ENCODE measurements at regions not wholly inside any gene's neighbourhood (a gene's known extent, or its start where the extent isn't known, plus 50 kb on each side); places are given as distances from the start of the nearest gene placed in this dataset.

GRCh38 chr13:85549819-85550218 is 249.4 kb downstream of the SLITRK6 start:
- no peak for TF ChIP-seq STAT1 (IDR thresholded peaks at IDR 0.05; ENCODE audit: unreplicated experiment)
- no peak for TF ChIP-seq JUNB (IDR thresholded peaks at IDR 0.05; ENCODE audit: unreplicated experiment)
- no peak for TF ChIP-seq EZH2 (IDR thresholded peaks at IDR 0.05; ENCODE audit: low read depth, unreplicated experiment)
- TF ChIP-seq, protein P1, sequence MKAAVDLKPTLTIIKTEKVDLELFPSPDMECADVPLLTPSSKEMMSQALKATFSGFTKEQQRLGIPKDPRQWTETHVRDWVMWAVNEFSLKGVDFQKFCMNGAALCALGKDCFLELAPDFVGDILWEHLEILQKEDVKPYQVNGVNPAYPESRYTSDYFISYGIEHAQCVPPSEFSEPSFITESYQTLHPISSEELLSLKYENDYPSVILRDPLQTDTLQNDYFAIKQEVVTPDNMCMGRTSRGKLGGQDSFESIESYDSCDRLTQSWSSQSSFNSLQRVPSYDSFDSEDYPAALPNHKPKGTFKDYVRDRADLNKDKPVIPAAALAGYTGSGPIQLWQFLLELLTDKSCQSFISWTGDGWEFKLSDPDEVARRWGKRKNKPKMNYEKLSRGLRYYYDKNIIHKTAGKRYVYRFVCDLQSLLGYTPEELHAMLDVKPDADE (IDR thresholded peaks at IDR 0.05) = no peak
- TF ChIP-seq, protein P2, sequence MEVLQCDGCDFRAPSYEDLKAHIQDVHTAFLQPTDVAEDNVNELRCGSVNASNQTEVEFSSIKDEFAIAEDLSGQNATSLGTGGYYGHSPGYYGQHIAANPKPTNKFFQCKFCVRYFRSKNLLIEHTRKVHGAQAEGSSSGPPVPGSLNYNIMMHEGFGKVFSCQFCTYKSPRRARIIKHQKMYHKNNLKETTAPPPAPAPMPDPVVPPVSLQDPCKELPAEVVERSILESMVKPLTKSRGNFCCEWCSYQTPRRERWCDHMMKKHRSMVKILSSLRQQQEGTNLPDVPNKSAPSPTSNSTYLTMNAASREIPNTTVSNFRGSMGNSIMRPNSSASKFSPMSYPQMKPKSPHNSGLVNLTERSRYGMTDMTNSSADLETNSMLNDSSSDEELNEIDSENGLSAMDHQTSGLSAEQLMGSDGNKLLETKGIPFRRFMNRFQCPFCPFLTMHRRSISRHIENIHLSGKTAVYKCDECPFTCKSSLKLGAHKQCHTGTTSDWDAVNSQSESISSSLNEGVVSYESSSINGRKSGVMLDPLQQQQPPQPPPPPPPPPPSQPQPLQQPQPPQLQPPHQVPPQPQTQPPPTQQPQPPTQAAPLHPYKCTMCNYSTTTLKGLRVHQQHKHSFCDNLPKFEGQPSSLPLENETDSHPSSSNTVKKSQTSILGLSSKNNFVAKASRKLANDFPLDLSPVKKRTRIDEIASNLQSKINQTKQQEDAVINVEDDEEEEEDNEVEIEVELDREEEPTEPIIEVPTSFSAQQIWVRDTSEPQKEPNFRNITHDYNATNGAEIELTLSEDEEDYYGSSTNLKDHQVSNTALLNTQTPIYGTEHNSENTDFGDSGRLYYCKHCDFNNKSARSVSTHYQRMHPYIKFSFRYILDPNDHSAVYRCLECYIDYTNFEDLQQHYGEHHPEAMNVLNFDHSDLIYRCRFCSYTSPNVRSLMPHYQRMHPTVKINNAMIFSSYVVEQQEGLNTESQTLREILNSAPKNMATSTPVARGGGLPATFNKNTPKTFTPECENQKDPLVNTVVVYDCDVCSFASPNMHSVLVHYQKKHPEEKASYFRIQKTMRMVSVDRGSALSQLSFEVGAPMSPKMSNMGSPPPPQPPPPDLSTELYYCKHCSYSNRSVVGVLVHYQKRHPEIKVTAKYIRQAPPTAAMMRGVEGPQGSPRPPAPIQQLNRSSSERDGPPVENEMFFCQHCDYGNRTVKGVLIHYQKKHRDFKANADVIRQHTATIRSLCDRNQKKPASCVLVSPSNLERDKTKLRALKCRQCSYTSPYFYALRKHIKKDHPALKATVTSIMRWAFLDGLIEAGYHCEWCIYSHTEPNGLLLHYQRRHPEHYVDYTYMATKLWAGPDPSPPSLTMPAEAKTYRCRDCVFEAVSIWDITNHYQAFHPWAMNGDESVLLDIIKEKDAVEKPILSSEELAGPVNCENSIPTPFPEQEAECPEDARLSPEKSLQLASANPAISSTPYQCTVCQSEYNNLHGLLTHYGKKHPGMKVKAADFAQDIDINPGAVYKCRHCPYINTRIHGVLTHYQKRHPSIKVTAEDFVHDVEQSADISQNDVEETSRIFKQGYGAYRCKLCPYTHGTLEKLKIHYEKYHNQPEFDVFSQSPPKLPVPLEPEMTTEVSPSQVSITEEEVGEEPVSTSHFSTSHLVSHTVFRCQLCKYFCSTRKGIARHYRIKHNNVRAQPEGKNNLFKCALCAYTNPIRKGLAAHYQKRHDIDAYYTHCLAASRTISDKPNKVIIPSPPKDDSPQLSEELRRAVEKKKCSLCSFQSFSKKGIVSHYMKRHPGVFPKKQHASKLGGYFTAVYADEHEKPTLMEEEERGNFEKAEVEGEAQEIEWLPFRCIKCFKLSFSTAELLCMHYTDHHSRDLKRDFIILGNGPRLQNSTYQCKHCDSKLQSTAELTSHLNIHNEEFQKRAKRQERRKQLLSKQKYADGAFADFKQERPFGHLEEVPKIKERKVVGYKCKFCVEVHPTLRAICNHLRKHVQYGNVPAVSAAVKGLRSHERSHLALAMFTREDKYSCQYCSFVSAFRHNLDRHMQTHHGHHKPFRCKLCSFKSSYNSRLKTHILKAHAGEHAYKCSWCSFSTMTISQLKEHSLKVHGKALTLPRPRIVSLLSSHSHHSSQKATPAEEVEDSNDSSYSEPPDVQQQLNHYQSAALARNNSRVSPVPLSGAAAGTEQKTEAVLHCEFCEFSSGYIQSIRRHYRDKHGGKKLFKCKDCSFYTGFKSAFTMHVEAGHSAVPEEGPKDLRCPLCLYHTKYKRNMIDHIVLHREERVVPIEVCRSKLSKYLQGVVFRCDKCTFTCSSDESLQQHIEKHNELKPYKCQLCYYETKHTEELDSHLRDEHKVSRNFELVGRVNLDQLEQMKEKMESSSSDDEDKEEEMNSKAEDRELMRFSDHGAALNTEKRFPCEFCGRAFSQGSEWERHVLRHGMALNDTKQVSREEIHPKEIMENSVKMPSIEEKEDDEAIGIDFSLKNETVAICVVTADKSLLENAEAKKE (CRISPR knock-in tag; IDR thresholded peaks at IDR 0.05) = no peak
- TF ChIP-seq POLR2AphosphoS5 (IDR thresholded peaks at IDR 0.05; ENCODE audit: low read depth) = no peak
- no peak for TF ChIP-seq EZH2phosphoT487 (IDR thresholded peaks at IDR 0.05; ENCODE audit: unreplicated experiment)
- TF ChIP-seq ZNF331 (CRISPR knock-in tag; IDR thresholded peaks at IDR 0.05; ENCODE audit: low read depth) = no peak
- TF ChIP-seq CREB1 (CRISPR knock-in tag; IDR thresholded peaks at IDR 0.05; ENCODE audit: low read depth) = no peak
- TF ChIP-seq, protein P3, sequence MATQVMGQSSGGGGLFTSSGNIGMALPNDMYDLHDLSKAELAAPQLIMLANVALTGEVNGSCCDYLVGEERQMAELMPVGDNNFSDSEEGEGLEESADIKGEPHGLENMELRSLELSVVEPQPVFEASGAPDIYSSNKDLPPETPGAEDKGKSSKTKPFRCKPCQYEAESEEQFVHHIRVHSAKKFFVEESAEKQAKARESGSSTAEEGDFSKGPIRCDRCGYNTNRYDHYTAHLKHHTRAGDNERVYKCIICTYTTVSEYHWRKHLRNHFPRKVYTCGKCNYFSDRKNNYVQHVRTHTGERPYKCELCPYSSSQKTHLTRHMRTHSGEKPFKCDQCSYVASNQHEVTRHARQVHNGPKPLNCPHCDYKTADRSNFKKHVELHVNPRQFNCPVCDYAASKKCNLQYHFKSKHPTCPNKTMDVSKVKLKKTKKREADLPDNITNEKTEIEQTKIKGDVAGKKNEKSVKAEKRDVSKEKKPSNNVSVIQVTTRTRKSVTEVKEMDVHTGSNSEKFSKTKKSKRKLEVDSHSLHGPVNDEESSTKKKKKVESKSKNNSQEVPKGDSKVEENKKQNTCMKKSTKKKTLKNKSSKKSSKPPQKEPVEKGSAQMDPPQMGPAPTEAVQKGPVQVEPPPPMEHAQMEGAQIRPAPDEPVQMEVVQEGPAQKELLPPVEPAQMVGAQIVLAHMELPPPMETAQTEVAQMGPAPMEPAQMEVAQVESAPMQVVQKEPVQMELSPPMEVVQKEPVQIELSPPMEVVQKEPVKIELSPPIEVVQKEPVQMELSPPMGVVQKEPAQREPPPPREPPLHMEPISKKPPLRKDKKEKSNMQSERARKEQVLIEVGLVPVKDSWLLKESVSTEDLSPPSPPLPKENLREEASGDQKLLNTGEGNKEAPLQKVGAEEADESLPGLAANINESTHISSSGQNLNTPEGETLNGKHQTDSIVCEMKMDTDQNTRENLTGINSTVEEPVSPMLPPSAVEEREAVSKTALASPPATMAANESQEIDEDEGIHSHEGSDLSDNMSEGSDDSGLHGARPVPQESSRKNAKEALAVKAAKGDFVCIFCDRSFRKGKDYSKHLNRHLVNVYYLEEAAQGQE (IDR thresholded peaks at IDR 0.05; ENCODE audit: unreplicated experiment) = no peak
- TF ChIP-seq, protein P4, sequence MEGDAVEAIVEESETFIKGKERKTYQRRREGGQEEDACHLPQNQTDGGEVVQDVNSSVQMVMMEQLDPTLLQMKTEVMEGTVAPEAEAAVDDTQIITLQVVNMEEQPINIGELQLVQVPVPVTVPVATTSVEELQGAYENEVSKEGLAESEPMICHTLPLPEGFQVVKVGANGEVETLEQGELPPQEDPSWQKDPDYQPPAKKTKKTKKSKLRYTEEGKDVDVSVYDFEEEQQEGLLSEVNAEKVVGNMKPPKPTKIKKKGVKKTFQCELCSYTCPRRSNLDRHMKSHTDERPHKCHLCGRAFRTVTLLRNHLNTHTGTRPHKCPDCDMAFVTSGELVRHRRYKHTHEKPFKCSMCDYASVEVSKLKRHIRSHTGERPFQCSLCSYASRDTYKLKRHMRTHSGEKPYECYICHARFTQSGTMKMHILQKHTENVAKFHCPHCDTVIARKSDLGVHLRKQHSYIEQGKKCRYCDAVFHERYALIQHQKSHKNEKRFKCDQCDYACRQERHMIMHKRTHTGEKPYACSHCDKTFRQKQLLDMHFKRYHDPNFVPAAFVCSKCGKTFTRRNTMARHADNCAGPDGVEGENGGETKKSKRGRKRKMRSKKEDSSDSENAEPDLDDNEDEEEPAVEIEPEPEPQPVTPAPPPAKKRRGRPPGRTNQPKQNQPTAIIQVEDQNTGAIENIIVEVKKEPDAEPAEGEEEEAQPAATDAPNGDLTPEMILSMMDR (conservative IDR thresholded peaks at IDR 0.05; ENCODE audit: low read depth in 2 of 2) = no peak
- TF ChIP-seq NANOG (IDR thresholded peaks at IDR 0.05; ENCODE audit: borderline replicate concordance) = no peak
- TF ChIP-seq ZNF114 (CRISPR knock-in tag; IDR thresholded peaks at IDR 0.05) = no peak
- Mint-ChIP-seq H3K27me3 (ENCODE audit: insufficient read depth, low read depth, poor library complexity) (no peaks in the 10 kb centered on the region), H3K4me3 (no peak overlapping the region), H3K9me3 (peaks cover 17% of the 10 kb centered on the region), H3K36me3 (ENCODE audit: low read depth) (peaks cover 12% of the 10 kb centered on the region), H3K27ac (no peak overlapping the region), H3K4me1 (no peaks in the 10 kb centered on the region)
- ATAC-seq (no peak), DNase-seq (ENCODE audit: low spot score) (no peak)
- H3K4me1 ChIP-seq (ENCODE audit: insufficient read depth) = no peaks in the 10 kb centered on the region
- H3K27me3 ChIP-seq (ENCODE audit: insufficient read depth) = no peaks in the 10 kb centered on the region
- no peaks in the 10 kb centered on the region for H4K20me1 ChIP-seq (replicated peaks; ENCODE audit: insufficient read depth)
- H3K27ac ChIP-seq (ENCODE audit: low read depth) = no peak overlapping the region
- no peak overlapping the region for H3K4me3 ChIP-seq
- no peak overlapping the region for H2AFZ ChIP-seq
- H3K9me2 ChIP-seq (ENCODE audit: insufficient read depth) = peaks cover 3% of the 10 kb centered on the region; the same call in 1 of the 2 replicates
- H3K79me2 ChIP-seq (replicated peaks; ENCODE audit: insufficient read depth) = no peaks in the 10 kb centered on the region
- peaks cover 10% of the 10 kb centered on the region; the same call in 1 of the 2 replicates for H3K36me3 ChIP-seq (ENCODE audit: insufficient read depth)
- H3F3A ChIP-seq (replicated peaks; ENCODE audit: low read depth) = no peaks in the 10 kb centered on the region
- no peak overlapping the region for H3K4me2 ChIP-seq
